Mononuclear cell (primary cell): ENCODE measurements at regions not wholly inside any gene's neighbourhood (a gene's known extent, or its start where the extent isn't known, plus 50 kb on each side); places are given as distances from the start of the nearest gene placed in this dataset.

Experiments used
- H3K27me3 ChIP-seq: 2 replicates; pipeline ENCODE4 v1.6.0; 2011; ENCODE audit warnings: low read length, control low read depth; ENCODE audit not compliant: insufficient read depth
- H3K4me1 ChIP-seq: 2 replicates; pipeline ENCODE4 v1.5.1; 2011; ENCODE audit warnings: mild to moderate bottlenecking, low read length, control low read depth; ENCODE audit not compliant: insufficient read depth
- H3K4me3 ChIP-seq: 2 replicates; pipeline ENCODE4 v1.5.1; 2011; ENCODE audit warnings: mild to moderate bottlenecking, low read length, moderate library complexity
- H3K9me3 ChIP-seq: 2 replicates; pipeline ENCODE4 v1.5.1; 2011; ENCODE audit warnings: low read depth, mild to moderate bottlenecking, control low read depth, low read length

GRCh38 chr1:244216836-244217235 lies 165.8 kb downstream of the ZBTB18 start:
- H3K9me3 ChIP-seq: no peaks in the 10 kb centered on the region

GRCh38 chr1:244217711-244218110 lies 166.6 kb downstream of the ZBTB18 start:
- Histone ChIP-seq H3K27me3 (no peaks in the 10 kb centered on the region), H3K9me3 (no peaks in the 10 kb centered on the region), H3K4me3 (no peak overlapping the region), H3K4me1 (peaks cover 12% of the 10 kb centered on the region)

More at GRCh38 chr1:244216836-244217235, 165.8 kb downstream of the ZBTB18 start:
- no peaks in the 10 kb centered on the region for H3K27me3 ChIP-seq
- H3K4me3 ChIP-seq: no peak overlapping the region
- peaks cover 12% of the 10 kb centered on the region for H3K4me1 ChIP-seq

- H3K27me3 ChIP-seq: no peaks in the 10 kb centered on the region
- H3K4me3 ChIP-seq: no peak overlapping the region
- H3K9me3 ChIP-seq: no peaks in the 10 kb centered on the region
- H3K4me1 ChIP-seq: peaks cover 14% of the 10 kb centered on the region
These were observed 167.1 kb downstream of the ZBTB18 start for GRCh38 chr1:244218220-244218619.

- Histone ChIP-seq H3K9me3 (no peaks in the 10 kb centered on the region), H3K27me3 (no peaks in the 10 kb centered on the region), H3K4me1 (peaks cover 19% of the 10 kb centered on the region), H3K4me3 (no peak overlapping the region)
These were observed 168.1 kb downstream of the ZBTB18 start for GRCh38 chr1:244219149-244219548.

- Histone ChIP-seq H3K27me3 (no peaks in the 10 kb centered on the region), H3K9me3 (no peaks in the 10 kb centered on the region), H3K4me1 (peaks cover 15% of the 10 kb centered on the region), H3K4me3 (no peak overlapping the region)
These were observed 168.7 kb downstream of the ZBTB18 start for GRCh38 chr1:244219802-244220201.

- Histone ChIP-seq H3K4me1 (peaks cover 19% of the 10 kb centered on the region), H3K4me3 (no peak overlapping the region), H3K27me3 (no peaks in the 10 kb centered on the region), H3K9me3 (no peaks in the 10 kb centered on the region)
These were observed 169.3 kb downstream of the ZBTB18 start for GRCh38 chr1:244220410-244220809.

GRCh38 chr1:244221991-244222390 lies 170.9 kb downstream of the ZBTB18 start:
- Histone ChIP-seq H3K9me3 (no peaks in the 10 kb centered on the region), H3K4me3 (no peak overlapping the region), H3K4me1 (peaks cover 33% of the 10 kb centered on the region), H3K27me3 (no peaks in the 10 kb centered on the region)

GRCh38 chr1:244224487-244225430 lies 173.7 kb downstream of the ZBTB18 start:
- peaks cover 33% of the 10 kb centered on the region for H3K4me1 ChIP-seq
- H3K27me3 ChIP-seq: no peaks in the 10 kb centered on the region
- H3K9me3 ChIP-seq: no peaks in the 10 kb centered on the region
- H3K4me3 ChIP-seq: peak overlapping the region; percentile 48

GRCh38 chr1:244226435-244226834 lies 175.4 kb downstream of the ZBTB18 start:
- Histone ChIP-seq H3K27me3 (no peaks in the 10 kb centered on the region), H3K4me1 (peaks cover 36% of the 10 kb centered on the region), H3K9me3 (no peaks in the 10 kb centered on the region)

GRCh38 chr1:244230470-244230869 lies 179.4 kb downstream of the ZBTB18 start:
- Histone ChIP-seq H3K4me1 (peaks cover 16% of the 10 kb centered on the region), H3K9me3 (no peaks in the 10 kb centered on the region), H3K27me3 (no peaks in the 10 kb centered on the region), H3K4me3 (no peak overlapping the region)

More at GRCh38 chr1:244226435-244226834, 175.4 kb downstream of the ZBTB18 start:
- H3K4me3 ChIP-seq: no peak overlapping the region

- H3K4me3 ChIP-seq: no peak overlapping the region
- H3K27me3 ChIP-seq: no peaks in the 10 kb centered on the region
- no peaks in the 10 kb centered on the region for H3K9me3 ChIP-seq
- peaks cover 9% of the 10 kb centered on the region for H3K4me1 ChIP-seq
These were observed 180.1 kb downstream of the ZBTB18 start for GRCh38 chr1:244231193-244231571.

- no peaks in the 10 kb centered on the region for H3K9me3 ChIP-seq
- no peak overlapping the region for H3K4me3 ChIP-seq
- H3K4me1 ChIP-seq: peaks cover 3% of the 10 kb centered on the region
- no peaks in the 10 kb centered on the region for H3K27me3 ChIP-seq
These were observed 180.7 kb downstream of the ZBTB18 start for GRCh38 chr1:244231572-244232315.

GRCh38 chr1:244234009-244234643 lies 183.0 kb downstream of the ZBTB18 start:
- no peaks in the 10 kb centered on the region for H3K27me3 ChIP-seq
- no peak overlapping the region for H3K4me3 ChIP-seq
- no peaks in the 10 kb centered on the region for H3K9me3 ChIP-seq
- peaks cover 6% of the 10 kb centered on the region for H3K4me1 ChIP-seq

GRCh38 chr1:244235157-244235556 lies 184.1 kb downstream of the ZBTB18 start:
- Histone ChIP-seq H3K4me3 (no peak overlapping the region), H3K27me3 (no peaks in the 10 kb centered on the region), H3K4me1 (peaks cover 6% of the 10 kb centered on the region), H3K9me3 (no peaks in the 10 kb centered on the region)

GRCh38 chr1:244236101-244236500 lies 185.0 kb downstream of the ZBTB18 start:
- Histone ChIP-seq H3K4me1 (peaks cover 6% of the 10 kb centered on the region), H3K27me3 (no peaks in the 10 kb centered on the region), H3K9me3 (no peaks in the 10 kb centered on the region), H3K4me3 (no peak overlapping the region)
